Liver (tissue), 3 donors: ENCODE measurements at regions not wholly inside any gene's neighbourhood (a gene's known extent, or its start where the extent isn't known, plus 50 kb on each side); places are given as distances from the start of the nearest gene placed in this dataset.

Source experiments
- CTCF ChIP-seq: fragments of 150-350 bp; IDR thresholded peaks from 2 replicates; pipeline ENCODE4 v1.5.1; 2017; ENCODE audit warnings: improper control_type of control experiment, low read depth, low read length; ENCODE audit not compliant: missing input control
- NR2F2 ChIP-seq: IDR thresholded peaks from 2 replicates; pipeline ENCODE4 v1.6.1; 2016; ENCODE audit warnings: antibody characterized with exemption
- RAD21 ChIP-seq, 2 donors: IDR thresholded peaks; 2 replicates each; pipeline ENCODE4 v1.6.1; 2016; ENCODE audit warnings: antibody characterized with exemption in 2 of 2, mild to moderate bottlenecking in 2 of 2
- SP1 ChIP-seq: IDR thresholded peaks from 2 replicates; pipeline ENCODE4 v1.6.1; 2018; ENCODE audit warnings: antibody characterized with exemption, mild to moderate bottlenecking
- TF ChIP-seq, protein P1 (sequence below): IDR thresholded peaks from 2 replicates; pipeline ENCODE4 v1.6.1; 2016; ENCODE audit warnings: antibody characterized with exemption
- TF ChIP-seq, protein P2 (sequence below): IDR thresholded peaks from 2 replicates; pipeline ENCODE4 v1.6.1; 2016; ENCODE audit warnings: antibody characterized with exemption, mild to moderate bottlenecking
- donor health status: healthy.
- donor health status: healthy.

DNA sequence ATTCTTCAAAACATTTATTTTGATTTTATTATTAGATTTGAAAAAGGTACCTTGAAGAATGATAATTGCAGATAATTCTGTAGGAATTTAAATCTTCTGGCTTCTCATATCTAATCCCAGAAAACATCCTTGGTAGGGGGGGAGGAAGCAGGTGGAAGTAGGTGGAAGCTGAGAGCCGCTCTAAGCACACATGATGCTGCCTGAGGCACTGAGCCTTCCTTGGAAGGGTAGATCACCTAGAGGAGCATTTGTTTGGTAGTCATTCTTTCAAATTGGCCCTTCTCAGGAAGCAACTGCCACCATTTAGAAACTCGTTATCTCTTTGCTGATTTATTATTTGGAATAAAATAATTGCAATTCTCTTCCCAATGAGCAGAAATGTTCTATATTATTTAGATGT is 623.3 kb downstream of the CD109 start:
- TF ChIP-seq CTCF (no peak), NR2F2 (no peak), SP1 (no peak), RAD21 (IDR thresholded peaks at IDR 0.05) (no peak)
- TF ChIP-seq, protein P1, sequence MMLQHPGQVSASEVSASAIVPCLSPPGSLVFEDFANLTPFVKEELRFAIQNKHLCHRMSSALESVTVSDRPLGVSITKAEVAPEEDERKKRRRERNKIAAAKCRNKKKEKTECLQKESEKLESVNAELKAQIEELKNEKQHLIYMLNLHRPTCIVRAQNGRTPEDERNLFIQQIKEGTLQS, result no peak
- TF ChIP-seq, protein P2, sequence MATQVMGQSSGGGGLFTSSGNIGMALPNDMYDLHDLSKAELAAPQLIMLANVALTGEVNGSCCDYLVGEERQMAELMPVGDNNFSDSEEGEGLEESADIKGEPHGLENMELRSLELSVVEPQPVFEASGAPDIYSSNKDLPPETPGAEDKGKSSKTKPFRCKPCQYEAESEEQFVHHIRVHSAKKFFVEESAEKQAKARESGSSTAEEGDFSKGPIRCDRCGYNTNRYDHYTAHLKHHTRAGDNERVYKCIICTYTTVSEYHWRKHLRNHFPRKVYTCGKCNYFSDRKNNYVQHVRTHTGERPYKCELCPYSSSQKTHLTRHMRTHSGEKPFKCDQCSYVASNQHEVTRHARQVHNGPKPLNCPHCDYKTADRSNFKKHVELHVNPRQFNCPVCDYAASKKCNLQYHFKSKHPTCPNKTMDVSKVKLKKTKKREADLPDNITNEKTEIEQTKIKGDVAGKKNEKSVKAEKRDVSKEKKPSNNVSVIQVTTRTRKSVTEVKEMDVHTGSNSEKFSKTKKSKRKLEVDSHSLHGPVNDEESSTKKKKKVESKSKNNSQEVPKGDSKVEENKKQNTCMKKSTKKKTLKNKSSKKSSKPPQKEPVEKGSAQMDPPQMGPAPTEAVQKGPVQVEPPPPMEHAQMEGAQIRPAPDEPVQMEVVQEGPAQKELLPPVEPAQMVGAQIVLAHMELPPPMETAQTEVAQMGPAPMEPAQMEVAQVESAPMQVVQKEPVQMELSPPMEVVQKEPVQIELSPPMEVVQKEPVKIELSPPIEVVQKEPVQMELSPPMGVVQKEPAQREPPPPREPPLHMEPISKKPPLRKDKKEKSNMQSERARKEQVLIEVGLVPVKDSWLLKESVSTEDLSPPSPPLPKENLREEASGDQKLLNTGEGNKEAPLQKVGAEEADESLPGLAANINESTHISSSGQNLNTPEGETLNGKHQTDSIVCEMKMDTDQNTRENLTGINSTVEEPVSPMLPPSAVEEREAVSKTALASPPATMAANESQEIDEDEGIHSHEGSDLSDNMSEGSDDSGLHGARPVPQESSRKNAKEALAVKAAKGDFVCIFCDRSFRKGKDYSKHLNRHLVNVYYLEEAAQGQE, result no peak
